ENCODE measurements at regions not wholly inside any gene's neighbourhood (a gene's known extent, or its start where the extent isn't known, plus 50 kb on each side); places are given as distances from the start of the nearest gene placed in this dataset.

DNA sequence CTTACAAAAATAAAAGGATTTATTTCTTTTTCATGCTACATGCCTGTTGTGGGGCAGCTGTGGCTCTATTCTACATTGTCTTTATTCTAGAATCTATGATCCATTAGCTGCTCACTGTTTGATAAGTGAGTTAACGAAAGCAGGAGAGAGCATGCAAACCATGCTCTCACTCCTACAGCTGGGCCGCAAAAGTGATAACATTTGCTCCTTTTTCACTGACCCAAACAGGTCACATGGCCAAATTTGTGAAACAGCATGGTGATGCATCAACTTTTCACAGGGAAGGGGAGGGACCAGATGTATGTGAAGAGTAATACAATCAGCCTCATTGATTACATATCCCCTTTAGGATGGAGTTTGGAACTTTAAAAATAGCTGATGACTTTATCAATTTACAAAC is 456.9 kb upstream of the SYT1 start:
- peak; percentile 29 for DNase-seq

DNA sequence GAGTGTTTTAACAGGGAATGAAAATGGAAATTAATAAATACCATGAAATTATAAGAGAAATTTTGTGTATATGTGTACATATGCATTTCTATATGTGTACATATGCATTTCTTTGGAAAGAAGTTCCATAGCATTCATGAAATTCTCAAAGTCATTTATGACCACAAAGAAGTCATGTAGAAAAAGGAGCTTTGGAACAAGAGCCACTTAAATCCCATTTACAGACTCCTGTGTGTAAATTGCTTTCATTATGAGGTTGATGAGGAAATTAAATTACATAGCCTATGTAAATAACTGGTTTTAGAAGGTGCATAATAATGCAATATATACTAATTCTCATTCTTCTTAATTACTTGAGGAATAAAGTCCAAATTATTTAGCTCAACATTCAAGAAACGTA is 450.5 kb upstream of the SYT1 start:
- DNase-seq, result no peak

DNA sequence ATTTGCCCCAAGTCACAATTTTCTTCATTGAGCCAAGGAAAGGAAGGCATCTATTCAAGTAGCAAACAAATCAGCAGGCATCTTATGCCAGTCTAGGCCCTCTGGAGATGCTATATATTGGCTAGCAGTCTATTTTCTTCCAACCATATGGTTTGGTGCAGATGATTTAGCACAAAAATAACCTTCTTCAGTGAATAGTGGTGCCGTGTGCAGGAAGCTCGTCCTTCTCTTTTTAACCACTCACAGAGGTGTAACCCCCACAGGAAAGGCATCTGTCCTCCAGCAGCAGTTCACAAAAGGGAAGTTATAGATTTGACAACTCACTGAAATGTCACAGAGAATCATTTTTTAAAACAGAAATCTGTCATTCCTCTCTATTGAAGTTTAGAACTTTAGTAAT is 445.7 kb upstream of the SYT1 start:
- DNase-seq, result no peak

DNA sequence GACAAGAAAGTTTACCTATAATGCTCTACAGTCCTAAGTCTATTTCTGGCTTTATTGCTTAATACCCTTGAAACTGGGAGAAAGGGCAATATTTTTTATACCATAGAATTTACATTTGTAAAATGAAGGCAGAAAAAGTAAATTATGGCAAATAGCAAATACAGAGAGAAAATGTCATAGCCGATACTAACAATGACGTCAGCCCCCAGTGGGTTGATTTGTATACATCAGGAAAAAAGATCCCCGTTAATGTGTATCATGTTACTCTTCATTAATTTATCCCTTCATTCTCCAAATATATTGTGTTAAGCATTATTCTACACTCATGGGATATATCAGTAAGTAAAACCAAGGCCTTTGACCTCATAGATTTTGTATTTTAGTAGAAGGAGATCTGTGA is 445.1 kb upstream of the SYT1 start:
- DNase-seq, result no peak

DNA sequence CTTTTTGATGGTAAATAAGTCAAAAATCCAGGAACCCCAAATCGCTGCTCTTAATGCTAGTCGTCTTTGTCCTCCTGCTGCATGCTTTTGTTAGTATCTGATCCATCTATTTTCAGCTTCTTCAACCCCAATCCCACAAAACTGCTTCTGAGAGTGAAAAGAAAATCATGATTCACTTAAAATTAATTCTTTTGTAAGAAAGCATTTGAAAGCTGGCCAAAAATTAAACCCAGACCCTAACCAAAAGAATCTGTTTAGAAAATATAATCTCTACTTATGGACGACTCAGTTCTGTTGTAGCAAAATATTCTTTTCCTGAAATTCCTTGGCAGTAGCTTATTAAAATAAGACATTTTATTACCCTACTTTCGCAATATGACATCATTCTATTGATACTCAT is 443.6 kb upstream of the SYT1 start:
- DNase-seq, result no peak

DNA sequence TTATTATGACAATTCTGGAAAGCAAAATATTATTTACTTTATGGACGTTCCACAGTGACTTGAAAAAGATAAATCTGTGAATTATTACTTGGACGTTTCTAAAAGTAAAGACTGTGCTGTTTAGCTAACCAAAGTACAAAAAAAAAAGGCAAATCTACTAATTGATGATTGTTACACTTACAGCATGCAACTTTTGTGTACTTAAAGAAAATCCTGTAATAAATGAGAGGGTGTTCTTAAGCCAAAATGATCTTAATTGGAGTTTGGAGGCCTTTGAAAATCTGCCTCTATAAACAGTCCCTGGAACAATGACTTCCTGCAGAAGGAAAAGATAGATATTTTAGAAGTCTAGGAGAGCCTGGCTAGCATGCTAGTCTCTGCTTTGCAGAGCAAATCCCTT is 434.0 kb upstream of the SYT1 start:
- DNase-seq, result no peak

DNA sequence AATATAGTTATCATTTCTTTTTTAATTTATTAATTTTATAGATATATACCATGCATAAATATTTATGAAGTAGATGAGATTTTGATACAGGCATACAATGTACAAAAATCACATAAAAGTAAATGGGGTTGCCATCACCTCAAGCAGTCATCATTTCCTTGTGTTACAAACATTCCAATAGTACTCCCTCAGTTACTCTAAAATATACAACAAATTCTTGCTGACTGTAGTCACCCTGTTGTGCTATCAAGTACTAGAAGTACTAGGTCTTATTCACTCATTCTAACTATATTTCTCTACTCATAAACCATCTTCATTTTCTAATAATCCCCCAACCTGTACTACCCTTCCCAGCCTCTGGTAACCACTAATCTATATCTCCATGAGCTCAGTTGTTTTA is 432.6 kb upstream of the SYT1 start:
- DNase-seq, result no peak

DNA sequence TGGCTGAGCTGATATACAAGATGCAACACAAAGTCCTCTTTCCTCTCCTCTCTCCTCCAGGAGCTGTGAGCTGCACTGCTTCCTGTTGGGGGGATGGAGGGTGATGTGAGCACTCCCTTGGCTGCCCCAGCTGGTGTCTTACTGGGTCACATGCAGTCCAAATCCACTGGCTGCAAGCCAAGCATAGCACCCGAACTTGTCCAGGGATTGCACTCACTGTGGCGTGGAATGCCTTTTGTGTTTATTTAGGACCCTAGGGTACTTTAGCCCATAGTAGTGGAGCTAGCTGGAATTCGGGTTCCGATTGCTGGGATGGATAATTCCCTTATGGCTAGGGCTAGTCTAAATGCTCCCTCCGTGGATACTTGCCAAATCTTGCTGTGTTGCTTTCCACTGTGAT is 424.9 kb upstream of the SYT1 start:
- DNase-seq, result no peak

DNA sequence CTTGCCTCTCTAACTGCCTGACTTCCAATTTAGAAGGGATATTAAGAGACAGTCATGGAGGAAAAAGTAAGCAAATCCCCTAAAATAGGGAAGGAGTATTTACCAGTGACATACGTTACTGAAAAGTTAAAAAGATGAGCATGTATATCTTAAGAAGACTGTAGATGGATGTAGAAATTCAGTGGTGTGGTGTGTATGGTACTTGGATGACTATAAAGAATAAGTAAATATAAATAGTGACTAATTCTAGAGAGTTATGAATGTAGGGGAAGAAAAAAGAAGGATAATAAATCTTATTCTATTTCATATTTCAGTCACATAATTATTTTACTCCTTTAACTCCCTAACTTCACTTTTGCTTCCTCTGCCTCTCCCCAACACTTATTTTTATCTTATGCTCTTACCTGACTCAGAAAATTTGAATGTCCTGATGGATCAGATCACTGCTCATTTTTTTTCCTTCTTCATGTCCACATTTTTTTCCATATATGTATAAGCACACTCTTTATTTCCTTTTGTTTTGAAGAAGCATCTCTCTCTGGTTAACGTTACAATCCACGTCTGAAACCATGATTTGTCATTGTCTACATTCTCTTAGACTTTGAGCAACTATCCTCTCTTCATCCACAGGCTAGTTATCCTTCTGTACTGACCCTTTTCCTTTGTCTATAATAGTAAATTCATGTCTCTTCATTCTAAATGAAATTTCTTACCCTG is 422.7 kb upstream of the SYT1 start:
- no peak for DNase-seq

DNA sequence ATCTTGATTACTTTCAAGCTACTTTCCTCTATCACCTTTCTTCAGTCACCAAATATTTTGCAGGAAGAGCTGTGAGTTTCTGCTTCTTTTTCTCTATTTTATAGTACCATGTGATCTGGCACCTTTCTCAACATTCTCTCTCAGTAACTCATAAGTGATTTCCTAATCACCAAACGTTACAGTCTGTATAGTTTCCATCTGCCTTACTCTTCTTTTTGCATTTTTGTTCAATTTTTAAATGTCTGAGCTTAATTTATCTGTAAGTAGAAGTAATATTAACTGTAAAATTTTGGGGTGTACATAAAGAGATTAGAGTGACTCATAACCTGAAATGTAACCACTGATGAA is 422.1 kb upstream of the SYT1 start:
- DNase-seq, result no peak

DNA sequence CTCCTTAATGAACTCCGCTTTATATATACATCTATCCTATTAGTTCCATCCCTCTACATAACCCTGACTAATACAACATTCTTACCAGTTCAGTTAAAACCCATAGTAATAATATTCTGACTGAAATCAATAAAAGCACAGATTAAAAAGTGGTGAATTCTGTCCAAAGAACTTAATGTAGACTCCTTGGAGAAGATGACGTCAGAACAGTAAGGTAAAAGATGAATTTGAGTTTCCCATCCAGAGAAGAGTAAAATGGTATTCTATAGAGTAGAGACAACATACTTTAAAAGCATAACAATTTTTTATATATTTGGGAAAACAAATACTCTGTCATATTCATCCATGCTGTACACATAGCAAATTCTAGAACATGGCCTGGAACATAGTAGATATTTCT is 418.0 kb upstream of the SYT1 start:
- no peak for DNase-seq

DNA sequence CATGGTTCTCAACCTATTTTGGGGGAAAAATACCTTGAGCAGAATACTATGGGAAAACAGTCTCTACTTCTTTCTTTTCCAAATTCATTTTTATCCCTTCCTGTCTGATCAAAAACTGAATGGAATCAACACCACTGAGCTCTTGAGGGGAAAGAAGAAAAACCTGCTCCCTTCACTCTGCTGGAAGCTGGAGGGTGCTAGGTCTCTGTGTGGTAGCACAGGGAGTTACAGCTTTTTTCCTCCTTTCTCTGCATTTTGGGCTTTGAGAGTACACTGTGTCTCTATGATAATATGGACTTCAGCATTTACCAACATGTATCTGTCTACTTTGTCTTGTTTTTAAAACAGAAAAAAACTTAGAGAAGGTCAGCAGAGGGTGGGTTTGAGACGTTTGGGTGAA is 417.2 kb upstream of the SYT1 start:
- no peak for DNase-seq

DNA sequence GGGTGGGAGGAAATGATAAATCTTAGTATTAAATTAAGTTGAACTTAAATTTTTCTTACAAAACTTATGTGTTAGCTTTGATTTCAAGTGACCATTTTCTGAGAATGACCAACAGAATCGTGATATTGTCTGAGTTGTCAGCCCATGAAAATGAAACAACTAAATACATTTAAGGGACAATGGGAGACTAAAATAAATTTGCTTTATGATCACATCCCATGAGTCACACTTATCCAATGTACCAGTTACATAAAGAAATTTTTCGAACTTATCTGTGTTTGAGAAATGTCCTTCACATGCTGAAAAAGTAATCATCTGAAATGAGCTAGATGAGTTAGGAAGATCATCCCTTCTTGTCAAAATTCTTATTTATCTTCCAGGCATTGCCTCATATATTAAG is 415.9 kb upstream of the SYT1 start:
- DNase-seq, result no peak

DNA sequence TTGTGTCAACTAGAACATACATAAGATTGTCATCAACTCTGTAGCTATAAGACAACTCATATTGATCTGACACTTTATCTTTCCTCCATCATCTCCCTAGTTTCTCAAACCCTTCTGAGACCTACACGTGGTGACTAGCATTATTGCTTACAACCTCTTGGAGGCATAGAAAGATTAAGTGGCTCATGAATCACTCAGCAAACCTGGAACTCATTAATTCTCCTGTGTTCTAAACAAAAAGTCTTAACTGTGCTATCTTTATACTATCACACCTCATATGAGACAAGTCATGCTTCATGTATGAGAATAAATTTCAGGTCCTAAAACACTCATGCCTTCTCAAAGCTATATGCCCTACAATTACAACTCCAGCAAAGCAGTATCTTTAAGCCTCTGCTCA is 408.6 kb upstream of the SYT1 start:
- no peak for DNase-seq

DNA sequence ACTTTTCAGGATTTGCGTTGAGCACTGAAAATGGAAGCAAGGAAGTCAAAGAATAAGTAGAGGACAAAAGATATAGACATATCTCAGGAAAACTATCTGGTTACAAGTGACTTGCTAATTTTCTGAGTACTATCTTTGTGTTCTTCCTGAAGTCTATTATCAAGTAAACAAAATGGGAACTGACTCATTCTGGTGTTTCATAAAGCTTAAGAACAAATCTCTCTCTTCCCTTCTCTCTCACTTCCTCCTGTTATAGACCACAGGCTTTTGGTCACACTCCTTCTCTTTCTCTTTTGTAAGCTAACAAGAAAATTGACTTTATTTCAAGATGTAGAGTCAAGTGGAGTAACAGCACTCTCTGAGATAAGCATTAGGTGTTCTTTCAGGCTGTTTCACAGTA is 406.6 kb upstream of the SYT1 start:
- no peak for DNase-seq

DNA sequence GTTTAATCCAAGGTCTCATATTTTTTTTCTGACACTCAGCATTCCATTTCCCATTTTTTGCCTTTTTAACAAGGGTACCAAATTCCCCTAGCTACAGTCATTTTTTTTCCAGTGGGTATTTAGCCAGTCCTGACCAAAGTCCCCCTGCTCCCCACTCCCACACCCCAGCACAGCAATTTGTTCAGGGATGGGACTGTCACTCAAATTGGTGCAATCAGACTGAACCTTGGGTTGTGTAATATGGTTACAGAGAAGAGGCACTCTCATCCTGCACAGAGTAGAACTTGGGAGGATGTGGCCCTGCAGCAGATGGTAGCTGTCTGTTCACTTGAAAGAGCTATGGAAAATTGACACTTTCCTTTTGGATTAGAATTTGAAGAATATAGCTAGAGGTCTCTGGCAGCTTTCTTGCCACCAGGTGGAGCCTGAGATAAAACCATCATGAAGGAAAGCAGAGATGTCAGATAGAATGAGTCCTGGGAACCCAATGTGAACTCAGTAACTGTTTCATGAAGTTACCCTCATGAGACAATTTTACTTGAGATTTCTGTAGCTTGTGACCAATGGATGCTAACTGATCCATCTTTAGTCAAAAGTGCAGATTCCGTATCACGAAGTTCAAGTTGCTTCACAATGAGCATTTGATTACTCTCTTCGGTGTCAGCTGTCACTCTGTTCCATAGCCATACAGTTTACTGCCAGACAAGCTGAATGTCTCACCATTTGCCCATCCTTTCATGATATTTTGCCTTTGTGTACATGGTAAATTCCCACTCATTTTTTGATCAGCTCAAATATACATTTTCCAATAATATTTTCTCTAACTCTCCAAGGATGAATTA is 394.0 kb upstream of the SYT1 start:
- DNase-seq, result peak; percentile 11

DNA sequence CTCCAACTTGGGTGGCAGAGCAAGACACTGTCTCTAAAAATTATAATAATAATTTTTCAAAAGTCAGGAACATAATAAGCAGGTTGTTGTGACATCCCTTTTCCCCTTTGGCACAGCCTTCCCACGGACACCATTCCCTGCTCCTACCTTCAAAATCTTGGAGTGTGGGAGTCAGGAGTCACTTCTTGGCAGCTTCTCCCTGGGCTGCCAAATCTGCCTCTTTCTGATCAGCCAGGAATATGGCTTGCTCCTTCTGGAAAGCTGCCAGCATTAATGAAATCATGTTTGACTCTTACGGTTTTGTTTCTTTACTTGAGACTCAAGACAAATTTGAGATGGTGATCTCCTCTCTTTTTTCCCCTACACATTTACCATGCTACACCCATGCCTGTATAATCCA is 391.4 kb upstream of the SYT1 start:
- DNase-seq, result no peak

DNA sequence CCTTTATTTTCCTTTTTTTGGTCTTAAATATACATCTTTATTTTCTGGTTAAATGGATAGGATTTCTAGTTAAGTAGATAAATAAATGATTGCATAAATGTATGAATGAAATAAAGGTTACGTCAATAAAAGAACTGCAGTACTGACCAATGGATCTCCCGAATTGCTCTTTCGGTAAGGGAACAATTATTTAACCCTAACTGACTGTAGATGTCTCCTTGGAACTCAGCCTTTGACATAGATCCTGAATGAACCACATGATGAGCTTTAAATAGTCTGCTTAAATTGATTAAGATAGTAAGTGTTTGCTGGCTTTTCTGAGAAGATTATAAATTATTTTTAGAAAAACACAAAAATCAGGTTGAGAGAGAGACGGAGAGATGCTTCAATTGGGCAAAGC is 391.0 kb upstream of the SYT1 start:
- no peak for DNase-seq

DNA sequence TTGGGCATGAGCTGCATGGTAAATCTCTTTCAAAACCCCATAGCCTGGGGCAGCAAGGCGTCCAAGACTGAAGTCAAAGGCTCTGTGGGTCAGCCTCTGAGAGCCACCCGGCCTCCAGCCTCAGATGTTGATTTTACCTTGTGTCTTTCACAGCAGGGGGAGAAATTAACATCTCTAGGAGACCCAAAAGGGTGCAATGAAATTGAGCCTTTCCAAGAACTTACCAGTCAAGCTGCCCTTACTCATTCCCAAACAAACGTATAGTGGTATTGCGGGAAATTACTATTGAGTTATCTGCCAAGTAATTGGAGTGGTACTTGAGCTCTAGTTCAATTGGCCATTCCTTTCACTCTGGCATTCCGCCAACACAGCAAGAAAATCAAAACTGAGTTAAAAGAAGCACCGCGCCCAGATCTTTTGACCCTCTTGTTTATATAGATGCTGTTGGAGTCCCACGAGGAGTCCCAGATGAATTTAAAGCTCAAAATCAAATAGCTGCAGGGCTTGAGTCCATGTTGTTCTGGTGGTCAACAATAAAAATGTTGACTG is 380.7 kb upstream of the SYT1 start:
- DNase-seq, result no peak

DNA sequence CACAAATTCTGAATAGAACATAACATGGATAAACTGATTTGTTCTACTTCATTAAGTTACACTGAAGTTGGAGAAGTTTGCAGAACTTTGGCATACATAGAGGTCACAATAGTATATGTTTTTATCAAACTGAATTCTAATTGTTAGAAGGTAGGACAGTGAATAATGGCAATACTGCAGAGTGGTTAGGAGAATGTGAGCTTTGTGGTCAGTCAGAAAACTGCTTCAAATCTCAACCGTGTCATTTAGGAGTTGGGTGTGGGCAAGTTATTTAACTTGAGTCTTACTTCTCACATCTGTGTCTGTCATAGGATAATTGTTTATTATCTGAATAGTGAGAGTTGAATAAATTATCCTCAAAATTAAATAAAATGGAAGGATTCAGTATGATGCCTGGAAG is 374.6 kb upstream of the SYT1 start:
- no peak for DNase-seq

DNA sequence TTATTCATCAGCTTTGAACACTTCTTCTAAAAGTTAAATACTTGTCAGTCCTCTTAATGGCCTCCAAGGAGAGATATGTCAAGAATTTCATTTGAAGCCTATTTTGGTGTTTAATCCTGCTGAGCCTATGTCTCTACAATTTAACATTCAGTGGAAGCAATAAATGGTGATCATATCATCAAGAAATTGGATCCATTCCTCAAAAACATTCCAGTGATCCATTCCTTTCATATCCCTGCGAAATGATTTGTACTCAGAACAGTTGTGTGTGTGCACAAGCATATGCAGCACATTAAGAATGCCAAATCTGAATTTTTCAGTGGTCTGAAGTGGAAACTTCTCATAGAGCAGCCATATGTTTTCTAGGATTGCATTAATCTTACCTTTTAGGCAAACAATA is 373.7 kb upstream of the SYT1 start:
- DNase-seq, result no peak

DNA sequence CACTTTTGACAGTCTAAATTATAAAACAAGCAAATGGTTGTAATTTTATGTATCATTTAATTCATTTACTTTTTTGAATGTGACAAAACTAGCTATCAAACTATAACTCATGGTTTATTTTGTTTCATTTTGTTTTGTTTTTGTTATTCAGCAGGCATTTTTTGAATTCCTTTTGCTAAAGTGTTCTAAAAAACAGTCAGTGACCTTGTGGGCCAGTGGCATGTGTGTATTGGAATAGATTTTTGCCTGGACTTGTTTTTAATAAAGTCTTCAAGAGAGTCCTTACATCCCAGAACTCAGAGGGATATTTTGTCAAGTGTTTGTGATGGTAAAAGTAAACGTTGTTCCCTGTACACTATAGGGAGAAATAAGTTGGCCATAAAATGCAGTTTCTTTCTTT is 369.7 kb upstream of the SYT1 start:
- no peak for DNase-seq

DNA sequence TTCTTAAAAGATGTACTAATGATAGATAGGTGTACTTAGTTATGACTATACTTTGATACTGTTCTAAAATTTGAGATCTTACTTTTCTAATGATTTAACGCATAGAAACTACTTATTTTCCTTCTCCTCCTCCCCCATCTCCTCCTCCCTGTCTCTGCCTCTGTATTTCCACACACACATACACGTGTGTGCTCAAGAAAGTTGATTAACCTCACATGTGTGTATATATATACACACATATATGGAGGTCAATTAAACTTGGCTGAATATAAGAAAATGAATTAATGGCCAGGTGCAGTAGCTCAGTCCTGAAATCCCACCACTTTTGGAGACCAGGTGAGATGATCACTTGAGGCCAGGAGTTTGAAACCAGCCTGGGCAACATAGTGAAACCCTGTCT is 362.7 kb upstream of the SYT1 start:
- no peak for DNase-seq

DNA sequence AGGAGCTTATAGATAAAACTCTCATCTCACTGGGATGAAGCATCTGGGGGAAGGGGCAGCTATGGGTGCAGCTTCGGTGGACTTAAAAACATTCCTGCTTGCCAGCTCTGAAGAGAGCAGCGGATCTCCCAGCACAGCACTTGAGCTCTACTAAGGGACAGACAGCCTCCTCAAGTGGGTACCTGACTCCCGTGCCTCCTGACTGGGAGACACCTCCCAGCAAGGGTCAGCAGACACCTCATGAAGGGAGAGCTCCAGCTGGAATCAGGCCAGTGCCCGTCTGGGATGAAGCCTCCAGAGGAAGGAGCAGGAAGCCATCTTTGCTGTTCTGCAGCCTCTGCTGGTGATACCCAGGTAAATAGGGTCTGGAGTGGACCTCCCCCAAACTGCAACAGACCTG is 345.2 kb upstream of the SYT1 start:
- DNase-seq, result no peak
